Aorta (tissue), 5 donors: ENCODE measurements at regions not wholly inside any gene's neighbourhood (a gene's known extent, or its start where the extent isn't known, plus 50 kb on each side); places are given as distances from the start of the nearest gene placed in this dataset.

ENCODE experiments used
- ATAC-seq: fragments of 200-7000 bp; cut with Tn5 transposase; one replicate; pipeline ENCODE4 v1.9.1; 2022; ENCODE audit warnings: moderate library complexity; ENCODE audit not compliant: low FRiP score
- DNase-seq, 2 donors: peaks; one replicate each; pipeline ENCODE4 v3.0.0-alpha.2; 2020
- H3K27ac ChIP-seq, 2 donors: one replicate each; pipeline ENCODE4 v1.5.1; 2013; ENCODE audit warnings: low read length in 2 of 2, mild to moderate bottlenecking in 2 of 2, moderate library complexity in 2 of 2, control low read depth in 1 of 2, inconsistent platforms in 1 of 2, low read depth in 1 of 2
- H3K27me3 ChIP-seq, 2 donors: one replicate each; pipeline ENCODE4 v1.6.1; 2013; ENCODE audit warnings: control low read depth in 1 of 2, low read length in 1 of 2, mild to moderate bottlenecking in 1 of 2, moderate library complexity in 1 of 2; ENCODE audit not compliant: insufficient read depth in 2 of 2, control insufficient read depth in 1 of 2
- H3K36me3 ChIP-seq, 2 donors: one replicate each; pipeline ENCODE4 v1.6.1; 2013; ENCODE audit warnings: control low read depth in 1 of 2, low read length in 1 of 2, mild to moderate bottlenecking in 1 of 2; ENCODE audit not compliant: insufficient read depth in 2 of 2, control insufficient read depth in 1 of 2
- H3K4me1 ChIP-seq, 2 donors: one replicate each; pipeline ENCODE4 v1.6.1; 2013; ENCODE audit warnings: low read length in 2 of 2, control low read depth in 1 of 2, mild to moderate bottlenecking in 1 of 2, moderate library complexity in 1 of 2; ENCODE audit not compliant: insufficient read depth in 2 of 2, control insufficient read depth in 1 of 2
- H3K4me3 ChIP-seq, 2 donors: one replicate each; pipeline ENCODE4 v1.5.1; 2013; ENCODE audit warnings: low read length in 2 of 2, control low read depth in 1 of 2, mild to moderate bottlenecking in 1 of 2
- H3K9me3 ChIP-seq: one replicate; pipeline ENCODE4 v1.6.1; 2013; ENCODE audit warnings: mild to moderate bottlenecking, low read length; ENCODE audit not compliant: control insufficient read depth
- WGBS, 2 donors: extraction: QIAGEN DNeasy Blood & Tissue Kit; methylation state at CpG; one replicate each; pipeline ENCODE4 v1.1.7; 2013; 5-methylcytosine and 5-hydroxymethylcytosine counted together
- intact Hi-C, 2 donors: fragments of 100-400 bp; cut with DNase I; formaldehyde crosslinking; loops; one replicate each; pipeline versions ENCODE4 v1.14.2 to v1.15.0; 2022
- donor health status: healthy with polysubstance abuse.
- donor health status: Bipolar disorder and iron deficiency.
- donor health status: DM: no; HTN: no; CAD: no.
- donor health status: DM: no; HTN: no; CAD: no.
- donor health status: DM: yes; HTN: yes; CAD: no.

DNA sequence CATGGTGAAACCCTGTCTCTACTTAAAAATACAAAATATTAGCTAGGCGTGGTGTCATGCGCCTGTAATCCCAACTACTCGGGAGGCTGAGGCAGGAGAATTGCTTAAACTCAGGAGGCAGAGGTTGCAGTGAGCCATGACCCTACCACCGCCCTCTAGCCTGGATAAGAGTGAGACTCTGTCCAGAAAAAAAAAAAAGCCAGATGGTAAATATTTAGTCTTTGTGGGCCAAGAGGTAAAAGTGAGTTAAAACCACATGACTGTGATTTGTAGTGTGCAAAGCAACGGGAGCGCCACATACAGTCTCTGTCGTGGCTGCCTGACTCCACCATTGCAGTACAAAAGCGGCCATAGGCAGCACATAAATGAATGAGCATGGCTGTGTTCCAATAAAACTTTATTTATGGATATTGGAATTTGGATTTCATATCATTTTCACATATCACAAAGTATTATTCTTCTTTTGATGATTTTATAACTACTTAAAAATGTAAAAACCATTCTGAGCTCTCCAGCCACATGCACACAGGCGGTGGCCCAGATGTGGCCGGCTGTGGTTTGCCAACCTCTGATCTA lies 51.8 kb upstream of the CASZ1 start:
- WGBS, 2 donors = 84 to 87% methylated on average over 10 of the region's 10 CpGs
- no peaks in the 10 kb centered on the region for H3K4me1 ChIP-seq
- ATAC-seq (no peak), DNase-seq (no peak)
- no peak overlapping the region for H3K27ac ChIP-seq
- no peak overlapping the region for H3K4me3 ChIP-seq
- H3K9me3 ChIP-seq = peaks cover 3% of the 10 kb centered on the region
- intact Hi-C loops = no loop called here
- no peaks in the 10 kb centered on the region for H3K36me3 ChIP-seq
- no peaks in the 10 kb centered on the region for H3K27me3 ChIP-seq

GRCh38 chr1:10850026-10850425 lies 53.6 kb upstream of the CASZ1 start:
- Histone ChIP-seq H3K4me3 (no peak overlapping the region), H3K36me3 (no peaks in the 10 kb centered on the region), H3K27me3 (no peaks in the 10 kb centered on the region), H3K4me1 (no peaks in the 10 kb centered on the region), H3K9me3 (peaks cover 3% of the 10 kb centered on the region), H3K27ac (no peak overlapping the region)
- 67 to 71% methylated on average over 7 of the region's 7 CpGs for WGBS, 2 donors
- ATAC-seq (no peak), DNase-seq (no peak)
- intact Hi-C loops = no loop called here

DNA sequence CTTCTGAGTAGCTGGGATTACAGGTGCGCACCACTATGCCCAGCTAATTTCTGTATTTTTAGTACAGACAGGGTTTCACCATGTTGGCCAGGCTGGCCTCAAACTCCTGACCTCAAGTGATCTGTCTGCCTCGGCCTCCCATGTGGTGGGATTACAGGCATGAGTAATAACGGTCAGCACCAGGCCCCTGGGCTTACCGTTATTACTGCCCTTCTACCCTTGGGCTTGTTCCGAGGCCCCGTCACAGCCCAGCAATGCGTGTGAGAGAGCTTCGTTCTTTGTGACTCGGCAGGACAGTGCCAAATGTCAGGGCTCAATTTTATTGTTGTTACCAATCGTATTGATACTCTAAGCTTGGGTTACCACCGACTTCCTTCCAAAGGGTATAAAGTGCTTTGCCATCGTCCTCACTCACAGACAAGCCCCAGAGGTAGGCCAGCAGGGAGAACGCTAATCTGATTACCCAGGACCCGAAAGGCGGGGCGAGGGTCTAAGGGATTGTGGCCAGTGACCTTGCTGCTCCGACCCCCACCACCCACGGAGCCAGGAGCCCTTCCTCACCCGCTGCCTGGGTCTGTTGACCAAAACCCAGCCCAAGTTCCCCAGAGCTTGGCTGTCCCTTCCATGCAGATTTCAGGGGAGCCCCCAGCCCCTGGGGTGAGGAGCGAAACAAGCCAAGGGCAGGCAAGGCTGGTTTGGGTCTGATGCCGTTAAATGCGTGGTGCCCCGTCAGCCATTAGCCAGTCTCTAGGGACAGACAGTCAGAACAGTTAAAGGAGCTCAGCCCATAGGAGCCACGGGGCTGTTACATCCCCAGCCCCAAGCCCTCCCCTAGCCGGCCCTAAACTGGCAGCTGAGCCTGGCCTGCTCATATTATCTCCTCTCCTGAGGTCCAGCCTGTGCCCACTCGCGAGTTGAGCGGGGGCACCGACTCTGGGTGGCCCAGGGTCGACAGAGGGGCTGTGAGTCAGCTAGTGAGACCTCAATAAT lies 54.9 kb upstream of the CASZ1 start:
- H3K4me1 ChIP-seq = no peaks in the 10 kb centered on the region
- WGBS, 2 donors = 81 to 83% methylated on average over 30 of the region's 30 CpGs
- H3K36me3 ChIP-seq = no peaks in the 10 kb centered on the region
- ATAC-seq (no peak), DNase-seq (no peak)
- H3K9me3 ChIP-seq = no peaks in the 10 kb centered on the region
- H3K27ac ChIP-seq = no peak overlapping the region
- no peaks in the 10 kb centered on the region for H3K27me3 ChIP-seq
- intact Hi-C loops = no loop called here
- no peak overlapping the region for H3K4me3 ChIP-seq

DNA sequence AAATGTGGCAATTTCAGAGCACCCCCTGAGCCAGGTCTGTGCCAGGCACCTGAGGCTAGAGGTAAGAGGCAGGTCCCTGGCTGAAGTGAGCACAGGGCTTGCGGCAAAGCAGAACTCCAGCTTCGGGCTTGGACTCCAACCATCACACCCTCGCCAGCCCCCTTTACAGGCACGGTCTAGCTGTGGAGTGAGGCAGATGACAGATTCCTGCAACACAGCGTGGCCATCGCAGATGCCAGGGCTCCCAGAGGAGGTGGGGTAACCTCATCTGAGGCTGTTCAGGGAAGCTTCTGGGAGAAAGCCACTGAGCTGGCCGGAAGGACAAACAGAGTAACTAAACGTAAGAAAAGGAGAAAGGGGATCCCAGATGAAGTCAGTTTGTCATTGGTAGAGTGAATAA lies 55.6 kb upstream of the CASZ1 start:
- intact Hi-C loops = no loop called here
- no peak for DNase-seq
- no peak for ATAC-seq

DNA sequence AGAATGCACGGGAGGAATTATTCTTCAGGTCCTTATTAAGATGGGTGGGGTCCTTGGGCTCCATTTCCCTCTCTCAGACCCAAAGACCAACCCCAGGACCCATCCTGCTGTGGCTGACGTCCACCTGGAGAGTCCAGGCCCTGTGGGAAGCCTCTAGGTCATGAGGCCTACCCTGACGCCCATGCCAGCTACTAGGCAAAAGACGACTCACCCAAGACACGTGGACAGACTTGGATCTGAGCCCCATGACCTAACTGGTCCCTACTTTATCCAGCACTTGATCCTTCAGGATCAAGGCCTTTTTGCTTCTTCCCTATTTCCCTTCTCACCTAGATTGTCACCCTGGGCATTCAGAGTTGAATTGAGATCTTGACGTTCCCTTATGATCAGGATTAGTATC lies 56.0 kb upstream of the CASZ1 start:
- Histone ChIP-seq H3K27ac (no peak overlapping the region), H3K9me3 (no peaks in the 10 kb centered on the region), H3K36me3 (no peaks in the 10 kb centered on the region), H3K4me3 (no peak overlapping the region), H3K4me1 (no peaks in the 10 kb centered on the region), H3K27me3 (no peaks in the 10 kb centered on the region)
- intact Hi-C loops = no loop called here
- 68 to 86% methylated on average over 6 of the region's 6 CpGs for WGBS, 2 donors
- DNase-seq (no peak), ATAC-seq (no peak)

More for the DNA sequence above, 55.6 kb upstream of the CASZ1 start:
- Histone ChIP-seq H3K4me3 (no peak overlapping the region), H3K27ac (no peak overlapping the region), H3K9me3 (no peaks in the 10 kb centered on the region), H3K36me3 (no peaks in the 10 kb centered on the region), H3K4me1 (no peaks in the 10 kb centered on the region), H3K27me3 (no peaks in the 10 kb centered on the region)
- WGBS, 2 donors = 84 to 88% methylated on average over 8 of the region's 8 CpGs

- H3K4me3 ChIP-seq = no peak overlapping the region
- H3K27me3 ChIP-seq = no peaks in the 10 kb centered on the region
- ATAC-seq = no peak
- 96 to 97% methylated on average over 6 of the region's 6 CpGs for WGBS, 2 donors
- H3K27ac ChIP-seq = no peak overlapping the region
- no peaks in the 10 kb centered on the region for H3K9me3 ChIP-seq
- no peak for DNase-seq
- no peaks in the 10 kb centered on the region for H3K4me1 ChIP-seq
- no peaks in the 10 kb centered on the region for H3K36me3 ChIP-seq
- intact Hi-C loops = no loop called here
These were observed 56.6 kb upstream of the CASZ1 start for GRCh38 chr1:10852998-10853520.

DNA sequence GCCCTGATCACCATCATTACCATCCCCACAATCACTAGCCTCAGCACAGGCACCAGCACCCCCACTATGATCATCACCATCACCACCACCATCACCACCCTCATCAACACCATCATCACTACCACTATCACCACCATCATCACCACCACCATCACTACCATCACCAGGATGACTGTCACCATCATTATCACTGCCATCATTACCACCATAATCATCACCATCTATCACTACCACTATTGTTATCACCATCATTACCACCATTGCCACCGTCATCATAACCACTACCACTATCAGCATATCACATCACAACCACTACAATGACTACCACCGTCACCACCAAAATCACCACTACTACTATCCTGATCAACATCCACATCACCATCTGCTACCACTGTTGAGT lies 57.3 kb upstream of the CASZ1 start:
- intact Hi-C loops = no loop called here
- WGBS, 2 donors = 91 to 96% methylated on average over 2 of the region's 2 CpGs
- no peak for ATAC-seq

DNA sequence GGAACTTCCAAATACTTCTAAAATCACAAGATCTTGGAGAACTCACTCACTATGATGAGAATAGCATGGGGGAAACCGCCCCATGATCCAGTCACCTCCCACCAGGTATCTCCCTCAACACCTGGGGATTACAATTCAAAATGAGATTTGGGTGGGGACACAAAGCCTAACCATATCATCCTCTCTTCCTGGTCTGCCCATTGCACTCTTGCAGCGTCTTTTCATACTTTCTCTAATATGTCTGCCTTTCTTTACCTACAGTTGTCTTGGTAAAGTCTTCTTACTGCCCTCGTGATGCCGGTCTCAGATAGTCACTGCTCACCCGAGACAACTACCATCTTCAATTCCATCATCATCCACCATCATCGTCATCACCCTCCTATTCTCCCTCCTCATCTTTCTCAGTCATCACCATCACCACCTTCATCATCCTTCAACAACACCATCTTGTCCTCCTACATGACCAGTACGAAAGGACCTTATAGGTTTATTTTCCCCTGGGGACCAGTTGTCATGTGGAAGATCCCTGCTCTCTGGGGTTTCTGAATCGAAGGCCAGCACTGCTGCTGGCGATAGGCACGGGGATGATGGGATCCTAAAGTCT lies 58.5 kb upstream of the CASZ1 start:
- Histone ChIP-seq H3K4me3 (no peak overlapping the region), H3K27ac (no peak overlapping the region), H3K4me1 (no peaks in the 10 kb centered on the region), H3K36me3 (no peaks in the 10 kb centered on the region), H3K27me3 (no peaks in the 10 kb centered on the region), H3K9me3 (no peaks in the 10 kb centered on the region)
- DNase-seq (no peak), ATAC-seq (no peak)
- 95 to 97% methylated on average over 10 of the region's 10 CpGs for WGBS, 2 donors
- intact Hi-C loops = no loop called here

More for the DNA sequence above, 57.3 kb upstream of the CASZ1 start:
- Histone ChIP-seq H3K27me3 (no peaks in the 10 kb centered on the region), H3K4me1 (no peaks in the 10 kb centered on the region), H3K9me3 (no peaks in the 10 kb centered on the region), H3K4me3 (no peak overlapping the region), H3K27ac (no peak overlapping the region), H3K36me3 (no peaks in the 10 kb centered on the region)
- DNase-seq = no peak
